ENCODE measurements at regions not wholly inside any gene's neighbourhood (a gene's known extent, or its start where the extent isn't known, plus 50 kb on each side); places are given as distances from the start of the nearest gene placed in this dataset.
"Not testable (repeated sequence)": the region's sequence is repeated elsewhere in the genome, so short reads cannot be mapped to it uniquely, and the experiment has no call there.

DNA sequence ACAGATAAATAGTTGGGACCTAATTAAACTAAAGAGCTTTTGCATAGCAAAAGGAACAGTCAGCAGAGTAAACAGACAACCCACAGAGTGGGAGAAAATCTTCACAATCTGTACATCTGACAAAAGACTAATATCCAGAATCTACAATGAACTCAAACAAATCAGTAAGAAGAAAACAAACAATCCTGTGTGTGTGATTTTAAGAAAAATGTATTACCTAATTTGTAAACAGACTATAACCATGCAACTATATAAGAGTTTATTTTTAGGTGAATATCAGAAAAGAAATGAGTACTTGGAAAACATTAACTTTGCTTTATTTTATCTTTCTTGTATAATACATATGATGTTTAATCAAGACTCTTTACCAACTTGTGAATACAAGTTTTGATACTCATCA, 929.5 kb upstream of the LRFN5 start:
- DNase-seq; H3K27me3 ChIP-seq (ENCODE audit: insufficient read depth, low read length); H3K4me1 Mint-ChIP-seq; CTCF ChIA-PET (ENCODE audit: partially characterized antibody); H3K9me3 ChIP-seq (ENCODE audit: control insufficient read depth in 1 of 2, low read length in 2 of 2); H3K4me3 ChIP-seq (ENCODE audit: low read length in 2 of 2); POLR2A ChIA-PET (ENCODE audit: partially characterized antibody); H3K36me3 ChIP-seq (ENCODE audit: insufficient read depth, low read length); H3K27ac Mint-ChIP-seq; H3K4me3 Mint-ChIP-seq; H3K27ac ChIP-seq (ENCODE audit: low read depth, low read length); H3K4me1 ChIP-seq (ENCODE audit: insufficient read depth, low read length); H3K36me3 Mint-ChIP-seq; H3K27me3 Mint-ChIP-seq; intact Hi-C loops (cut with micrococcal nuclease): not testable (repeated sequence)
- peaks cover 0 to 11% (median 2%) of the 10 kb centered on the region in 8 donors for H3K9me3 Mint-ChIP-seq

DNA sequence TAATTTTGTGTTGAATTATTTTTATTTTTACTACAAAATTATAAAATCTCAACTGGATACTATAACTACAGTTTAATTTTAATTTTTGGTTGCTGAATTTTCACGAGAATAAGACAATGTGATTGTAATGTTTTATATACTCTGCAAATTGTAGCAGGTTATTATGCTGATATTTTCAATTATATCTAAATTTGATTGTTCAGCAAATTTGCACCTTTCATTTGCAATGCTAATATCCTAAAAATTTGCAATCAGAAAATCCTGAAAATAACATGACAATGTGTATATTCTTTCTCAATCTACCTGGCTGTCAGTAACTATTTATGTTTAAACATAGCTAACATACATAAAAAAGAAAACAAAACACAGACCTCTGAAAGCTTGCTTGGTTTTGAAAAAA, 932.2 kb upstream of the LRFN5 start:
- Histone ChIP-seq H3K4me3 (ENCODE audit: low read length in 2 of 2) (no peak overlapping the region), H3K27me3 (ENCODE audit: insufficient read depth, low read length) (no peaks in the 10 kb centered on the region), H3K36me3 (ENCODE audit: insufficient read depth, low read length) (no peaks in the 10 kb centered on the region), H3K27ac (ENCODE audit: low read depth, low read length) (no peak overlapping the region), H3K4me1 (ENCODE audit: insufficient read depth, low read length) (no peaks in the 10 kb centered on the region), H3K9me3 (ENCODE audit: control insufficient read depth in 1 of 2, low read length in 2 of 2) (no peaks in the 10 kb centered on the region)
- H3K9me3 Mint-ChIP-seq = peaks cover 0 to 3% (median 1%) of the 10 kb centered on the region in 8 donors
- H3K27ac Mint-ChIP-seq = no peak overlapping the region
- no peaks in the 10 kb centered on the region for H3K36me3 Mint-ChIP-seq
- intact Hi-C loops (cut with micrococcal nuclease) = no loop called here
- CTCF ChIA-PET (ENCODE audit: partially characterized antibody) = no interaction called here
- no peak for DNase-seq
- H3K4me1 Mint-ChIP-seq = no peaks in the 10 kb centered on the region
- no peaks in the 10 kb centered on the region for H3K27me3 Mint-ChIP-seq
- H3K4me3 Mint-ChIP-seq = no peak overlapping the region
- POLR2A ChIA-PET (ENCODE audit: partially characterized antibody) = no interaction called here

DNA sequence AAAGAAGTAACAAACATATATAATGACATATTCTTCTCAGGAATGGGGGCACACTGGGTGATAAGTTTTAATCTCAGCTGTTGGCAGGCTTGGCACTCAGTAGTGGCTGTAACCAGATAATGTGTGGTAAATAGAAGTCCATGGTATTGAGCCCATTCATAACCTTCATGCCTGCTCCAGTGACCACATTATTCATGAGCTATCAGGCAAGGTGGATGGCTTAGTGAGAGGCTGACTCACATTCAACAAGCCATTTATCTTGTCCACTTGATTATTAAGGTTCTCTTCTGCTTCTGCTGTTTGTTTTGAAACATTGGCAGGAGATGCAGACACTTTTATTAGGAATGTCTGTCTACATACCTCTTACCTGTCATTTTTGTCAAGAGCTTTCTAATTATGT, 950.4 kb upstream of the LRFN5 start:
- no peaks in the 10 kb centered on the region for H3K4me1 ChIP-seq (ENCODE audit: insufficient read depth, low read length)
- no peaks in the 10 kb centered on the region for H3K4me1 Mint-ChIP-seq
- POLR2A ChIA-PET (ENCODE audit: partially characterized antibody) = no interaction called here
- no peaks in the 10 kb centered on the region for H3K9me3 ChIP-seq (ENCODE audit: control insufficient read depth in 1 of 2, low read length in 2 of 2)
- H3K36me3 Mint-ChIP-seq = no peaks in the 10 kb centered on the region
- intact Hi-C loops (cut with micrococcal nuclease) = no loop called here
- no peaks in the 10 kb centered on the region for H3K27me3 Mint-ChIP-seq
- no peak for DNase-seq
- H3K27ac Mint-ChIP-seq = no peak overlapping the region
- peaks cover 0 to 7% (median 2%) of the 10 kb centered on the region in 8 donors for H3K9me3 Mint-ChIP-seq
- no peaks in the 10 kb centered on the region for H3K36me3 ChIP-seq (ENCODE audit: insufficient read depth, low read length)
- no peak overlapping the region for H3K4me3 Mint-ChIP-seq
- no peaks in the 10 kb centered on the region for H3K27me3 ChIP-seq (ENCODE audit: insufficient read depth, low read length)
- no peak overlapping the region for H3K4me3 ChIP-seq (ENCODE audit: low read length in 2 of 2)
- CTCF ChIA-PET (ENCODE audit: partially characterized antibody) = no interaction called here
- H3K27ac ChIP-seq (ENCODE audit: low read depth, low read length) = no peak overlapping the region

DNA sequence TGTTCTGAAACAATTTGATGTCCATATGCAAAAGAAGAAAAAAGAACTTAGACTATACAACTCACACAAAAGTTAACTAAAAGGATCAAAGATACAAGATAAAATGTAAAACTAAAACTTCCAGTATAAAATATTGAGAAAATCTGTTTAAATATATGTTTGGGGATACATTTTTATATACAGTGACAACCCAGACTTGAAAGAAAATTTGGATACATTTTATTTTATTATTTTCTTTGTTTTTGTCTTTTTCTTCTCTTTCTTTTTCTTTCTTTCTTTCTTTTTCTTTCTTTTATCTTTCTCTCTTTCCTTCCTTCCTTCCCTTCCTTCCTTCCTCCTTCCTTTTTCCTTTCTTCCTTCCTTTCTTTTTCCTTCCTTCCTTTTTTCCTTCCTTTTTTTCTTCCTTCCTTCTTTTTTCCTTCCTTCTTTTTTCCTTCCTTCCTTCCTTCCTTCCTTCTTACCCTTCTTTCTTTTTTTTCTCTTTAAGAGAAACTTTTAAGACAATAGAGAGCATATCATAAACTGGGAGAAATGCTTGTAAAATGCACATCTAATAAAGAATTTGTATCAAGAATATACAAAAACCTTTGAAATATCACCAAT, 954.5 kb upstream of the LRFN5 start:
- Mint-ChIP-seq H3K36me3 (no peaks in the 10 kb centered on the region), H3K27me3 (no peaks in the 10 kb centered on the region), H3K4me3 (no peak overlapping the region), H3K9me3 (peaks cover 0 to 6% (median 3%) of the 10 kb centered on the region in 8 donors), H3K4me1 (no peaks in the 10 kb centered on the region), H3K27ac (no peak overlapping the region)
- DNase-seq = no peak
- Histone ChIP-seq H3K27ac (ENCODE audit: low read depth, low read length) (no peak overlapping the region), H3K9me3 (ENCODE audit: control insufficient read depth in 1 of 2, low read length in 2 of 2) (no peaks in the 10 kb centered on the region), H3K4me3 (ENCODE audit: low read length in 2 of 2) (no peak overlapping the region), H3K36me3 (ENCODE audit: insufficient read depth, low read length) (no peaks in the 10 kb centered on the region), H3K4me1 (ENCODE audit: insufficient read depth, low read length) (no peaks in the 10 kb centered on the region), H3K27me3 (ENCODE audit: insufficient read depth, low read length) (no peaks in the 10 kb centered on the region)
- ChIA-PET POLR2A (ENCODE audit: partially characterized antibody) (no interaction called here), CTCF (ENCODE audit: partially characterized antibody) (no interaction called here)
- intact Hi-C loops (cut with micrococcal nuclease) = no loop called here

DNA sequence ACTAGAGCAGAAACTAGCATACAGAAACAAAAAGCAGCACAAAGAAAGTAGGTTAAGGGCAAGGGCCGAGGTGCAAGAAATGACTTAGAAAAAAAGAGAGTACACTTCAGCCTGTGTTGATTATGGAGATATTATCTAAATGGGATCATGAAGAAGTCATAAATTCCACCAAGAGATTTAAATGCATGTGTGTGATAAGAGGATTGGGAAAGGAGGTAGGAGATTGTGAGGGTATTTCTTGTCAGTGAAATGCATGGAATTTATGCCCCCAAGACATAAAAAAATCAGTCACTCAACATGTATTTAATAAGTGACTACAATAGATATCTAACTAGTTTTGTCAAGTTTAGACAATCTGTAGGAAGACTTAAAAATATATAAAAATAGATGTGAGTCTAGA, 976.2 kb upstream of the LRFN5 start:
- DNase-seq = no peak
- no peaks in the 10 kb centered on the region for H3K4me1 ChIP-seq (ENCODE audit: insufficient read depth, low read length)
- no peak overlapping the region for H3K27ac Mint-ChIP-seq
- intact Hi-C loops (cut with micrococcal nuclease) = no loop called here
- ChIA-PET POLR2A (ENCODE audit: partially characterized antibody) (no interaction called here), CTCF (ENCODE audit: partially characterized antibody) (no interaction called here)
- no peaks in the 10 kb centered on the region for H3K27me3 ChIP-seq (ENCODE audit: insufficient read depth, low read length)
- no peak overlapping the region for H3K4me3 ChIP-seq (ENCODE audit: low read length in 2 of 2)
- H3K4me3 Mint-ChIP-seq = no peak overlapping the region
- no peak overlapping the region for H3K27ac ChIP-seq (ENCODE audit: low read depth, low read length)
- peaks cover 0 to 6% (median 2%) of the 10 kb centered on the region in 8 donors for H3K9me3 Mint-ChIP-seq
- no peaks in the 10 kb centered on the region for H3K36me3 ChIP-seq (ENCODE audit: insufficient read depth, low read length)
- no peaks in the 10 kb centered on the region for H3K9me3 ChIP-seq (ENCODE audit: control insufficient read depth in 1 of 2, low read length in 2 of 2)
- no peaks in the 10 kb centered on the region for H3K4me1 Mint-ChIP-seq
- H3K36me3 Mint-ChIP-seq = no peaks in the 10 kb centered on the region
- H3K27me3 Mint-ChIP-seq = no peaks in the 10 kb centered on the region

DNA sequence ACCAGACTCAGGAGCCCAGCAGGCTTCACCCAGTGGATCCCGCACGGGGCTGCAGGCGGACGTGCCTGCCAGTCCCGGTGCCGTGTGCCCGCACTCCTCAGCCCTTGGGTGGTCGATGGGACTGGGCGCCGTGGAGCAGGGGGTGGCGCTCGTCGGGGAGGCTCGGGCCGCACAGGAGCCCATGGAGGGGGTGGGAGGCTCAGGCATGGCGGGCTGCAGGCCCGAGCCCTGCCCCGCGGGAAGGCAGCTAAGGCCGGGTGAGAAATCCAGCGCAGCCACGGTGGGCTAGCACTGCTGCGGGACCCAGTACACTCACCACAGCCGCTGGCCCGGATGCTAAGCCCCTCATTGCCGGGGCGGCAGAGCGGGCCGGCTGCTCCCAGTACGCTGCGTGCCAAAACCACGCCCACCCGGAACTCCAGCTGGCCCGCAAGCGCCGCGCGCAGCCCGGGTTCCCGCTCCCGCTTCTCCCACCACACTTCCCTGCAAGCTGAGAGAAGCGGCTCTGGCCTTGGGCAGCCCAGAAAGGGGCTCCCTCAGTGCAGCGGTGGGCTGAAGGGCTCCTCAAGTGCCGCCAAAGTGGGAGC, 977.0 kb upstream of the LRFN5 start:
- H3K4me1 Mint-ChIP-seq = not testable (repeated sequence)

DNA sequence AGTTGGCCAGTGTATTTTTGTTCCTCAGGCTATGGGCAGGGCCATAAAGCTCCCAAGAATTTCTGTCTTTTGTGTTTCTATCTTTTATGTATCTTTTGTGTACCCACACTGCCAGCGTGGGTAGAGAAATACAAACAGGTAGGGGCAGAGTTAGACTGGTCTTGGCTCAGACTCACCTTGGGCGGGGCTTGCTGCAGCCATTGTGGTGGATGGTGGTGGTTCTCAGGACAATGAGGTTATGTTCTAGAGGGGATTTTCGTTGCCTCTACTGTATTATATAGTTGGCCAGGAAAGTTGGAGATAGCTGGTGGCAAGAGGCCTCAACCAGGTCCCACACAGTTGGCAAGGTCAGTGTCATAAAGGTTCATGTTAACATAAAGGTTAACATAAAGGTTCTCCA, 977.5 kb upstream of the LRFN5 start:
- H3K36me3 Mint-ChIP-seq = no peaks in the 10 kb centered on the region
- no peaks in the 10 kb centered on the region for H3K4me1 Mint-ChIP-seq
- H3K4me3 Mint-ChIP-seq = no peak overlapping the region
- intact Hi-C loops (cut with micrococcal nuclease) = no loop called here
- H3K4me1 ChIP-seq (ENCODE audit: insufficient read depth, low read length) = no peaks in the 10 kb centered on the region
- no peaks in the 10 kb centered on the region for H3K27me3 ChIP-seq (ENCODE audit: insufficient read depth, low read length)
- H3K27me3 Mint-ChIP-seq = no peaks in the 10 kb centered on the region
- ChIA-PET CTCF (ENCODE audit: partially characterized antibody) (no interaction called here), POLR2A (ENCODE audit: partially characterized antibody) (no interaction called here)
- no peaks in the 10 kb centered on the region for H3K36me3 ChIP-seq (ENCODE audit: insufficient read depth, low read length)
- H3K9me3 Mint-ChIP-seq = peaks cover 0 to 6% (median 1%) of the 10 kb centered on the region in 8 donors
- H3K9me3 ChIP-seq (ENCODE audit: control insufficient read depth in 1 of 2, low read length in 2 of 2) = no peaks in the 10 kb centered on the region
- no peak overlapping the region for H3K27ac Mint-ChIP-seq
- no peak overlapping the region for H3K4me3 ChIP-seq (ENCODE audit: low read length in 2 of 2)
- no peak overlapping the region for H3K27ac ChIP-seq (ENCODE audit: low read depth, low read length)
- DNase-seq = no peak

More for the DNA sequence above, 977.0 kb upstream of the LRFN5 start:
- H3K27ac ChIP-seq (ENCODE audit: low read depth, low read length); H3K27me3 ChIP-seq (ENCODE audit: insufficient read depth, low read length); POLR2A ChIA-PET (ENCODE audit: partially characterized antibody); CTCF ChIA-PET (ENCODE audit: partially characterized antibody); H3K36me3 Mint-ChIP-seq; H3K36me3 ChIP-seq (ENCODE audit: insufficient read depth, low read length); H3K9me3 Mint-ChIP-seq; H3K27ac Mint-ChIP-seq; H3K4me1 ChIP-seq (ENCODE audit: insufficient read depth, low read length); H3K4me3 ChIP-seq (ENCODE audit: low read length in 2 of 2); DNase-seq; H3K4me3 Mint-ChIP-seq; intact Hi-C loops (cut with micrococcal nuclease); H3K27me3 Mint-ChIP-seq; H3K9me3 ChIP-seq (ENCODE audit: control insufficient read depth in 1 of 2, low read length in 2 of 2): not testable (repeated sequence)

DNA sequence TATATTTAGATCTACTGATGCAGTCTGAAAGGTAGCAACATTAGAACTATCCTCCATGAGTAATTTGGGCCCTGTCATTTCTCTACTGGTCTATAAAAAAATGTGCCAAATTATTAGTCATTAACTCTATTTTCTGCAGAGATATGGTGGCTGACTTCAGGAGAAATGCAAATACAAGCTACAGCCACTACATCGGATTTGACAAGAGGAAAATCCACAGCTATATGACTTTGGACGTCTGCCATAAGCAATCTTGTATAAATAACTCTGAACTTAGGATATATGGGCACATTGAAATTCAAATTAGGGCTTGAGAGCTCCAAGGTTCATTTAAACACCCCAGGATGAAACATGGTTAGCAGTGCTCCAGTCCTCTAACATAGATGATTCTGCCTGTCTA, 983.0 kb upstream of the LRFN5 start:
- H3K9me3 Mint-ChIP-seq = peaks cover 0 to 4% (median 0%) of the 10 kb centered on the region in 8 donors
- no peak overlapping the region for H3K4me3 Mint-ChIP-seq
- no peaks in the 10 kb centered on the region for H3K4me1 Mint-ChIP-seq
- Histone ChIP-seq H3K9me3 (ENCODE audit: control insufficient read depth in 1 of 2, low read length in 2 of 2) (no peaks in the 10 kb centered on the region), H3K27me3 (ENCODE audit: insufficient read depth, low read length) (no peaks in the 10 kb centered on the region), H3K36me3 (ENCODE audit: insufficient read depth, low read length) (no peaks in the 10 kb centered on the region), H3K4me3 (ENCODE audit: low read length in 2 of 2) (no peak overlapping the region), H3K27ac (ENCODE audit: low read depth, low read length) (no peak overlapping the region), H3K4me1 (ENCODE audit: insufficient read depth, low read length) (no peaks in the 10 kb centered on the region)
- POLR2A ChIA-PET (ENCODE audit: partially characterized antibody) = no interaction called here
- intact Hi-C loops (cut with micrococcal nuclease) = no loop called here
- CTCF ChIA-PET (ENCODE audit: partially characterized antibody) = no interaction called here
- no peak overlapping the region for H3K27ac Mint-ChIP-seq
- H3K27me3 Mint-ChIP-seq = no peaks in the 10 kb centered on the region
- H3K36me3 Mint-ChIP-seq = no peaks in the 10 kb centered on the region
- no peak for DNase-seq

All from CD4-positive, alpha-beta memory T cell (primary cell).